MCF 10A (cell line): ENCODE measurements at regions not wholly inside any gene's neighbourhood (a gene's known extent, or its start where the extent isn't known, plus 50 kb on each side); places are given as distances from the start of the nearest gene placed in this dataset.

Source experiments
- BruUV-seq: library from RNA; stranded (reverse); fragments of 400-500 nt; replicated peaks from 2 replicates; lab custom pipeline; 2021; lab: Mats Ljungman, UMichigan
- CTCF ChIA-PET: fragments of 300-600 bp; sonication (Branson Sonifier 250); formaldehyde crosslinking; extraction: SDS; loops from one replicate; lab custom pipeline; 2021; ENCODE audit warnings: antibody characterized with exemption, inconsistent platforms; lab: Yijun Ruan, JAX
- POLR2A ChIA-PET: fragments of 300-600, 350-650 bp; sonication (Branson Sonifier 250); formaldehyde crosslinking; extraction: SDS; loops from one replicate; lab custom pipeline; 2020; ENCODE audit warnings: antibody characterized with exemption, inconsistent platforms; lab: Yijun Ruan, JAX
- DNase-seq: peaks from one replicate; pipeline ENCODE4 v3.0.0-alpha.2; 2018; ENCODE audit not compliant: unreplicated experiment
- H3K27ac Mint-ChIP-seq: one replicate; pipeline ENCODE4 v1.8.0; 2022; ENCODE audit warnings: mild to moderate bottlenecking, low read depth, mixed read lengths; ENCODE audit not compliant: unreplicated experiment
- H3K27me3 Mint-ChIP-seq: one replicate; pipeline ENCODE4 v1.8.0; 2022; ENCODE audit warnings: mixed read lengths; ENCODE audit not compliant: insufficient read depth, unreplicated experiment
- H3K36me3 Mint-ChIP-seq: one replicate; pipeline ENCODE4 v1.8.0; 2022; ENCODE audit warnings: mild to moderate bottlenecking, moderate library complexity, mixed read lengths; ENCODE audit not compliant: insufficient read depth, unreplicated experiment
- H3K4me1 Mint-ChIP-seq: one replicate; pipeline ENCODE4 v1.8.0; 2022; ENCODE audit warnings: mixed read lengths; ENCODE audit not compliant: insufficient read depth, unreplicated experiment
- H3K4me3 Mint-ChIP-seq: one replicate; pipeline ENCODE4 v1.8.0; 2022; ENCODE audit warnings: mild to moderate bottlenecking, moderate library complexity, mixed read lengths; ENCODE audit not compliant: unreplicated experiment
- H3K9me3 Mint-ChIP-seq: one replicate; pipeline ENCODE4 v1.8.0; 2022; ENCODE audit warnings: mixed read lengths; ENCODE audit not compliant: unreplicated experiment
- CTCF ChIP-seq: fragments of 200-600 bp; IDR thresholded peaks from one replicate; pipeline ENCODE4 v1.8.0; 2022; ENCODE audit warnings: antibody characterized with exemption, mild to moderate bottlenecking; ENCODE audit not compliant: unreplicated experiment
- intact Hi-C: fragments of 100-400 bp; cut with micrococcal nuclease; formaldehyde crosslinking; loops from 2 replicates; pipeline ENCODE4 v1.14.1; 2022

GRCh38 chr9:7967093-7967827 lies 167.7 kb upstream of the DMAC1 start:
- no TSS peak for BruUV-seq
- H3K27me3 Mint-ChIP-seq = no peaks in the 10 kb centered on the region
- H3K9me3 Mint-ChIP-seq = no peaks in the 10 kb centered on the region
- ChIA-PET CTCF (interaction anchor here (0.6 to 1.2 kb wide), 2 partner anchors 10 to 36 kb away, joined by 3 to 4 read pairs; no protein-coding TSS in a partner anchor), POLR2A (interaction anchor here (0.6 kb wide), 1 partner anchor 44 kb away, joined by 4 read pairs; no protein-coding TSS in a partner anchor)
- H3K36me3 Mint-ChIP-seq = no peaks in the 10 kb centered on the region
- peaks cover 9% of the 10 kb centered on the region for H3K4me1 Mint-ChIP-seq
- no peak for TF ChIP-seq CTCF
- no peak overlapping the region for H3K4me3 Mint-ChIP-seq
- peak overlapping the region; percentile 4 for H3K27ac Mint-ChIP-seq
- DNase-seq = peak; percentile 56
- intact Hi-C loops = no loop called here

- Mint-ChIP-seq H3K4me3 (no peak overlapping the region), H3K27ac (no peak overlapping the region), H3K36me3 (no peaks in the 10 kb centered on the region), H3K4me1 (peaks cover 9% of the 10 kb centered on the region), H3K9me3 (no peaks in the 10 kb centered on the region), H3K27me3 (no peaks in the 10 kb centered on the region)
- no peak for TF ChIP-seq CTCF
- no TSS peak for BruUV-seq
- POLR2A ChIA-PET = no interaction called here
- intact Hi-C loops = no loop called here
- CTCF ChIA-PET = no interaction called here
- DNase-seq = no peak
Measured at GRCh38 chr9:7965063-7965462, 165.5 kb upstream of the DMAC1 start.

- ChIA-PET POLR2A (no interaction called here), CTCF (no interaction called here)
- no peak overlapping the region for H3K27ac Mint-ChIP-seq
- peaks cover 3% of the 10 kb centered on the region for H3K9me3 Mint-ChIP-seq
- H3K27me3 Mint-ChIP-seq = no peaks in the 10 kb centered on the region
- TF ChIP-seq CTCF = no peak
- DNase-seq = no peak
- intact Hi-C loops = no loop called here
- no TSS peak for BruUV-seq
- H3K4me3 Mint-ChIP-seq = no peak overlapping the region
- H3K4me1 Mint-ChIP-seq = peaks cover 9% of the 10 kb centered on the region
- H3K36me3 Mint-ChIP-seq = no peaks in the 10 kb centered on the region
Measured at GRCh38 chr9:7963026-7963425, 163.4 kb upstream of the DMAC1 start.

DNA sequence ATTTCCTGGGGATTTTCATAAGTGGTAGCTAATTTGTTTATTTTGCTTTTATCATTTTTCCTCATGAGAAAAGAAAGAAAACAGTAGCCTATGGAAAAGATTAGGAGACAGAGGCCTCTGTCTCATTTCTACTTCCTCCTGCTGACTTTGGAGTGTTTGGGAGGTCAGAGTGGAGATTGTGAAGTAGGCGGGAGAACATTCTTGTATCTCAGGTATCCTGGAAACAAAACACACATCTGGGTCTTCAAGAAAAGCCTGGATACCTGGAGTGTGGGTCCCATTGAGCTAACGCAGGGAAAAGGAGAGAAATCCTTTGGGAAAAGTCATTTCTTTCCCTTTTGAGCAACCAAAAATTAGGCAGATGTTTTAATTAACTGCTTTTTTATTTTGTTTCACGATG lies 161.5 kb upstream of the DMAC1 start:
- no peak for TF ChIP-seq CTCF
- no peaks in the 10 kb centered on the region for H3K27me3 Mint-ChIP-seq
- intact Hi-C loops = no loop called here
- no peak overlapping the region for H3K27ac Mint-ChIP-seq
- no peak overlapping the region for H3K4me3 Mint-ChIP-seq
- no peaks in the 10 kb centered on the region for H3K4me1 Mint-ChIP-seq
- BruUV-seq = no TSS peak
- ChIA-PET CTCF (interaction anchor here (0.7 to 0.8 kb wide), 3 partner anchors 10 to 236 kb away, joined by 3 to 4 read pairs (median 3); no protein-coding TSS in a partner anchor), POLR2A (no interaction called here)
- no peak for DNase-seq
- H3K9me3 Mint-ChIP-seq = peaks cover 8% of the 10 kb centered on the region
- no peaks in the 10 kb centered on the region for H3K36me3 Mint-ChIP-seq
